HG03457 (cell line): ENCODE measurements at regions not wholly inside any gene's neighbourhood (a gene's known extent, or its start where the extent isn't known, plus 50 kb on each side); places are given as distances from the start of the nearest gene placed in this dataset.
"Not testable (repeated sequence)": the region's sequence is repeated elsewhere in the genome, so short reads cannot be mapped to it uniquely, and the experiment has no call there.

Source experiments
- ATAC-seq: cut with Tn5 transposase; IDR thresholded peaks from one replicate; pipeline ENCODE4 v1.9.1; 2021; ENCODE audit warnings: moderate number of reproducible peaks; ENCODE audit not compliant: unreplicated experiment

DNA sequence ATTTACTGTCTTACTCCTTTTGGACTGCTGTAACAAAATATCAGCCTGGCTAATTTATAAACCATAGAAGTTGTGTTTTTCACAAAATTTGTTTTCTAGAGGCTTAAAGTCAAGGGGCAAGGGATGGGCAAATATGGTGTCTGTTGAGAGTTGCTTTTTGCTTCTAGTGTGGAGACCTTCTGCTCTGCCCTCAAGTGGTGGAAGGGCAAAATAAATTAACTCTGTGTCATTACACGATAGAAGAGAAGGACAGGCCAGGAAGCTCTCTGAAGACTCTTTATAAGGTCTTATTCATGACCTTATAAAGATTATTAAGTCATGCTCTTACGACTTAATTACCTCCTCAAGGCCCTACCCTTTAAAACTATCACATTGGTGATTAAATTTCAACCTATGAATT, 181.2 kb upstream of the LRATD1 start:
- ATAC-seq, result no peak

DNA sequence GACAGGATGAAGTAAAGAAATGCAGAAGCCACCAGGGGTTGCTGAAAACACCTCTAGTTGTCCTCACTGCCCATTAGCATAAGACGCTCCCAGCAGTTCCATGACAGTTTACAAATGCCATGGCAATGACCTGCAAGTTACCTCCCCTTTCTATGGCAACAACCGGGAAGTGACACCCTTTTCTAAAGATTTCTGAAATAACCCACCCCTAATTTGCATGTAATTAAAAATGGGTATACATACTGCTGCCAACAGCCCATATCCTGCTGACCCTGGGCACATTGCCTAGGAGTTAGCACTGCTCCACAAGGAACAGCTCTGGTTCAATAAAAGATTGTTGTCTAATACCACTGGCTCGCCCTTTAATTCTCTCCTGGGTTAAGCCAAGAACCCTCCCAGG, 178.3 kb upstream of the LRATD1 start:
- no peak for ATAC-seq

DNA sequence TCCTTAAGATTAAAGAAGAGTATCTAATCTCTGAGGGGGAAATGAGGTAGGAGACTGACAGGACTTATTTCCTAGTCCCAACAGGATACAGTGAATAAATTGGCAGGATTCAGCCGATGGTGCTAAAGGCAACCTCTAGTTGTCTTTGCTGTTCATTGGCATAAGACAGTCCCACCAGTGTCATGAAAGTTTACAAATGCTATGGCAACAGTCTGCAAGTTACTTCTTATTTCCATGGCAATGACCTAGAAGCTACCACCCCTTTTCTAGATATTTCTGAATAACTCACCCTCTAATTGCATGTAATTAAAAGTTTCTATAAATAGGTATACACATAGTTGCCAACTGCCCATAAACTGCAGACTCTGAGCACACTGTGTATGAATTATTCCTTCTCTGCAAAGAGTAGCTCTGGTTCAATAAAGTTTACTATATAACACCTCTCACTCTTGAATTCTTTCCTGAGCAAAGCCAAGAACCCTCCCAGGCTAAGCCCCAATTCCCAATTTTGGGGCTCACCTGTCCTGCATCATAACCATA, 172.7 kb upstream of the LRATD1 start:
- ATAC-seq, result no peak

DNA sequence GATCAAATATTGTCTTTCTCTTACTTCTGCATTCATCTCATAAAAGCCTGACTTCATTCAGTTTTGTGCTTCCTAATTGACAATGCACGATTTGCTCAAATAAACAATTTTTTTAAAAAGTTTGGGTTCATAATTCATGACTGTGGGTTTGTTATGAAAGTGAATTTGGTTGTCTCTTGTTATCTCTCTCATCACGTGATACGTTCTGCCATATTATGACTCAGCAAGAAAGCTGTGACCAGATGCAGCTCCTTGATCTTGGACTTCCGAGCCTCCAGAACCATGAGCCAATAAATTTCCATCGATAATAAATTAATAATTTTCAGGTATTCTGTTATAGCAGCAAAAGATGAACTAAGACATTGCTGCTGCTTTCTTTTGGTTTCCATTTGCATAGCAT, 156.5 kb upstream of the LRATD1 start:
- no peak for ATAC-seq

DNA sequence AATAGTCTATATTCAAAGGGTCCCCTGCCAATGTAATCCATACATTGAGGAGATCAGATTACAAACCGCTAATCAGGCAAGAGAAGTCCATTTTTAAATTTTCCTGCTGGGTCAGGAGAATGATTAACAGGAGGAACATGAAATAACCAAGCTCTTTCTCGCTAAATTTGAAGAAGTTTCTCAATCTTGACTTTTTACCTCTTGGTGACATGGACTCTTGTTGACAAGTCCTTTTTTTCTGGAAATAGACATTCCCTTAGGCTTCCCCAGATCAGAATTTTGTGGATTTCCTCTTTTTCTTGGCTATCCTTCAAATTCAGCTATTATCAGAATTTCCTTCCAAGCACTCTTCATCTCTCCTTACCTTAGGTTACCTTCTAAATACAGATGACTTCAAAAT, 153.0 kb upstream of the LRATD1 start:
- ATAC-seq, result no peak

DNA sequence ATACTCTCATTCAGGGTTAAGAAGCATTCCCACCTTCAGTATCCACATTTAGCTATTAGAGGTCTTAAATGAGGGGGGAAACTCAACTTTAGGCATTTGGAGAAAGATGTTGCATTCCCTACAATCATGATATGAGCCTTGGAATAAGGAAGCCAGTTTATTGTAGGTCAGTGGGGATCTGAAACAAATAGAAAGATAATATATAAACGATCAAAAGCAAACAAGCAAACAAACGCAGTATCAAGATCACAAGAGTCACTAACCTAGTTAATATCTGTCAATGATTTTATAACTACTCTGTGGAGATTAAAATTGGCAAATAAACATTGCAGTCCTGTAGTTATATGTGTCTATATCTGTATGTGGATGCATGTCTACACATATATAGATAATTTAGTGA, 152.4 kb upstream of the LRATD1 start:
- ATAC-seq, result no peak

DNA sequence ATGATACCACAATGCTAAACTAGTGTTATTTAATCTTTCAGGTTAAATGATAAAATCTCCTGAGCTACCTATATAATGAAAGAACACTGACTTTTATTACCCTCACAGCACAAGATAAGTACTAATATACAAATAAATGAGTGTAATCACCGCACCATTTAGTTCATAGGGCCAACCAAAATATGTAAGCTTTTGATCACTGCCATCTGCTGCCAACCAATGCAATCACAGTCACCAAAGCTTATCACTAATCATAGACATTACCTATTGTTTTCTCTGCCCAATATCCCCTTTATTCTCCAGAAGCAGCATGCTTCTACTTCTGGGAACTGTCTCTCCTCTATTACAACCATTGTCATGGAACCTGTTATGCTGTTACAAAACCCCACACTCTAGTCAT, 151.6 kb upstream of the LRATD1 start:
- no peak for ATAC-seq

DNA sequence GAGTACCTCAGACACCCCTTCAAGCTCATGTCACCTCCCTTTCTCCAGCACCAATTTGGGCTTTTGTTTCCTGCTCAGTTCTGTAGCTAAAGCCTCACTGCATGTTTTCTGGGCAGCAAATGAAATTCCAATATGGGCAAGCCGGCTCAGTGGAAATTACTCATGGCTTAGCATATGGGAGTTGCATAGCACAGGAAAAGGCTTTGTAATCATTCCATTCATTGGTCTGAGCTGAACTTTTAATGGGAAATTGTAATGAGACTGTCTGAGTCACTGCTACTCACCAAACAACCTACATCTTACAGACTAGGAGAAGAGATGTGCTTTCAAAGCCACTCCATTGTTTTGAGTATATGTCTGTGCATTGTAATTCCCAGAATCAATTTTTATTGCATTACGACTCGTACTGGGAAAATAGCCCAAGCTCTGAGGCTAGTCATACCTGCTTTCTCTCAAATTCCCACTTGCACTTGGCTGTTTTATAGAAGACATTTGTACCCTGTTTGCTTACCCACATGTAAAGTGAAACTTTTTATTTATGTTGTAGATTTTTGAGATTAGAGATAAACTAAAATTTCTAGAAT, 139.5 kb upstream of the LRATD1 start:
- ATAC-seq, result no peak

DNA sequence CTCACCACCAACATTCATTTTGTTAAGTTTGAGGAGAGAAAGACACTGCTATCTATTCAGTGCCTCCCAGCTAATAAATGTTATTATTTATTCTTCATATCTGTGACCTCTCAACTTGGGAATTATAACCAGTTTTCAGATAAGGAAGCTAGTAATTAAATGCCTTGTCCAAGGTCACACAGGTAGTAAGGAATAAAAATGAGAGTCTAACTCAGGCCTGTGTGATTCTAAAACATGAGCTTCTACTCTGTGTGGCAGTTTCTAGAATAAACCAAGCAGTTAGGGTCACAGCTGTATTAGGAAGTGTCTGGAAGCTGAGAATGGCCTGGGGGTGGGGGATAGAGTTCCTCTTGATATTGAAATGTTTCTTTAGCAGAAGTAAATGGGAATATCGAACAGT, 137.8 kb upstream of the LRATD1 start:
- no peak for ATAC-seq

DNA sequence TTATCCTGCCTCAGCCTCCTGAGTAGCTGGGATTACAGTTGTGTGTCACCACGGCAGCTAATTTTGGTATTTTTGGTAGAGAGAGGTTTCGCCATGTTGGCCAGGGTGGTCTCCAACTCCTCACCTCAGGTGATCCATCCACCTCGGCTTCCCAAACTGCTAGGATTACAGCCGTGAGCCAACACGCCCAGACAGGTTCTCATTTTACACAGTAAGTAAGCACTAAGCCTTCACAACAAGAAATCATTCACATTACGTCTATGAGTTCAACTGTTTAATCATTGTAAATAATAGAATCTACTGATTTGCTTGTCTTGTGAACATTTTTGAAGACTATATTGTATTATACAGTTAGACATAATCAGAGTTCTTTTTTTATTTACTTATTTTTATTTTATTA, 131.5 kb upstream of the LRATD1 start:
- no peak for ATAC-seq

DNA sequence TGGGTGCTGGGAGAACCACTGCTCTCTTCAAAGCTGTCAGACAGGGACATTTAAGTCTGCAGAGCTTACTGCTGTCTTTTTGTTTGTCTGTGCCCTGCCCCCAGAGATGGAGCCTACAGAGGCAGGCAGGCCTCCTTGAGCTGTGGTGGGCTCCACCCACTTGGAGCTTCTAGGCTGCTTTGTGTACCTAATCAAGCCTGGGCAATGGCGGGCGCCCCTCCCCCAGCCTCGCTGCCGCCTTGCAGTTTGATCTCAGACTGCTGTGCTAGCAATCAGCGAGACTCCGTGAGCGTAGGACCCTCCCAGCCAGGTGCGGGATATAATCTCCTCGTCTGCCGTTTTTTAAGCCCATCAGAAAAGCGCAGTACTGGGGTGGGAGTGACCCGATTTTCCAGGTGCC, 125.6 kb upstream of the LRATD1 start:
- not testable (repeated sequence) for ATAC-seq

DNA sequence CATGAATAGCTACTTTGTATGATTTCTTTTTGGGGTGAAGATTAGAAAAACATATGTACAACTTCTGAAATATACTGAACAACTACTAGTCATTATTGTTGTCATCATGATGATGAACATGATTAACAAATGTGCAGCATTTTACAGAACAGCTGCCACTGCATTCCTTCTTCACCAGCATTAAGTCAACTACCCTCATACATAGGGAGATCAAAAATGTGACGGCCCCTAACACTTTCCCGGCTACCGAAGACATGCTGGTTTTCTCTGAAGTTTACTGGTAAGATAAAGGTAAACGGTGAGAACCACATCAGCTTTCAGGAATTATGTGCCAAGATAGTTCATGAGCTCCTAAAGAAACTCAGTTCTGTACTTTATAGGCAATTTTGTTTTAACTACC, 121.0 kb upstream of the LRATD1 start:
- no peak for ATAC-seq

DNA sequence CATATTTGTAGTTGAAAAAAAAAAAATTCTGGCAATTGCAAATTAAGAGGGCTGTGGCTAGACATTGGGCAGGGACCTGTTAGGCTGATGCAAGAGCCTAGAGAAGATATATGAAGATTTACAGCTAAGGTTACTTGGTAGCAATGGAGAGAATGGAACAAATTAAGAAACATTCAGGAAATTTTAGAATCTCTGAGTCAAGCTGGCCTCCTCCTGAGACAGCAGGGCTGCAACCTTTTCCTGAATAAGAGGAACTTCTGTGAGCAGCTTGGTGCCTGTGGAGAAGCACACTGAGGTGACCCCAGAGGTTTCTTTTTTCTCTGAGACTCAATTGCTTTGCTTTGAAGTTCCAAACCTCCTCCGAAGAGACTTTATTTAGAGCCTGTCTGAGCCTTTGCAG, 118.6 kb upstream of the LRATD1 start:
- no peak for ATAC-seq

DNA sequence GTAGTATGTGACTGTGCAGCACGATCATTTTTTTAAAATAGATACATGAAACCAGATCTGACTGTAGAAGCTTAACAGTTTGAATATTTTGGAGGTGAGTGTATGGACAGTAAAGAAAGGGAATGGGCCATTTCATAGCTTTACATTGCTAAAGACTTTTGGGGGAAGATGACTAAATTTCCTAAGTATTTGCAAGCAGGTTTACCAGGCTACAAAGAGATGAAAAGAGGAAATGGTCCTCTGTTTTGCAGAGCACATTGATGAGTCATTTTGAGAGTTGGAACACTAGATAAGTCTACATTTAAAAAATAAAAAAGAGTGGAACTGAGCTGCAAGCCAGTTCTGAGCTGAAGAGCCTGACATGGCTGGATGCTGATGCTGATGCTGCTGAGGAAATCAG, 115.7 kb upstream of the LRATD1 start:
- ATAC-seq, result no peak

DNA sequence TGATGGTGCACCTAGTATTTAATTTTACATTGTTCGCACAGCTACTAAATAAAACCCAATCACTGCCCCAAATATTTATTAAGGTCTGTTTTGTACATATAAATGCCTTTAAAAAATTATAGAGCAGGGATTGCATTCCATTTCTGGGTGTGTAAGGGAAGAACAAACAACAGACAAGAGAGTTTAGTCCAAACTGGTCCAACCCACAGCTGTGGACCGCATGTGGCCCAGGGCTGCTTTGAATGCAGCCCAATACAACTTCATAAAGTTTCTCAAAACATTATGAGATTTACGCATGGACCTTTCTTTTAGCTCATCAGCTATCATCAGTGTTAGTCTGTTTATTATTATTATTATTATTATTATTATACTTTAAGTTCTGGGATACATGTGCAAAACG, 114.8 kb upstream of the LRATD1 start:
- no peak for ATAC-seq

DNA sequence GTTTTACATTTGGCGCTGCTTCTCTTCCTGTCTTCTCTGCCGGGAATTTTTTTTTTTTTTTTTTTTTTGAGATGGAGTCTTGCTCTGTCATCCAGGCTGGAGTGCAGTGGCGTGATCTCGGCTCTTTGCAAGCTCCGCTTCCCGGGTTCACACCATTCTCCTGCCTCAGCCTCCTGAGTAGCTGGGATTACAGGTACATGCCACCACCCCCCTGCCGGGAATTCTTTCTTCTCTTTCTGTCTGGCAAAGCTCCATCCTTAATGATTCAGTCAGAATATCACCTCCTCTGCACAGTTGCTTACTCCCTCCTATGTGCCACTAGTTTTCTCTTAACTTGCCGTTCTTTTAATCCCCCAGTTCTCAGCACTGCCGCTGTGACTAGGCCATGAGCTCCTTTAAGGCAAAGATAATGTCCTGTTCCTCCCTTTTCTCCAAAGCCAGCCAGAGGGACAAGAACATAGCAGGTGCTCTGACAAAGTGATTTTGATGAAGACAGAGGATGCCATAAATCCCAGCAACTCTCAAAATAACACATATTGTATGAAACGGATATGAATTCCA, 112.1 kb upstream of the LRATD1 start:
- ATAC-seq, result no peak

DNA sequence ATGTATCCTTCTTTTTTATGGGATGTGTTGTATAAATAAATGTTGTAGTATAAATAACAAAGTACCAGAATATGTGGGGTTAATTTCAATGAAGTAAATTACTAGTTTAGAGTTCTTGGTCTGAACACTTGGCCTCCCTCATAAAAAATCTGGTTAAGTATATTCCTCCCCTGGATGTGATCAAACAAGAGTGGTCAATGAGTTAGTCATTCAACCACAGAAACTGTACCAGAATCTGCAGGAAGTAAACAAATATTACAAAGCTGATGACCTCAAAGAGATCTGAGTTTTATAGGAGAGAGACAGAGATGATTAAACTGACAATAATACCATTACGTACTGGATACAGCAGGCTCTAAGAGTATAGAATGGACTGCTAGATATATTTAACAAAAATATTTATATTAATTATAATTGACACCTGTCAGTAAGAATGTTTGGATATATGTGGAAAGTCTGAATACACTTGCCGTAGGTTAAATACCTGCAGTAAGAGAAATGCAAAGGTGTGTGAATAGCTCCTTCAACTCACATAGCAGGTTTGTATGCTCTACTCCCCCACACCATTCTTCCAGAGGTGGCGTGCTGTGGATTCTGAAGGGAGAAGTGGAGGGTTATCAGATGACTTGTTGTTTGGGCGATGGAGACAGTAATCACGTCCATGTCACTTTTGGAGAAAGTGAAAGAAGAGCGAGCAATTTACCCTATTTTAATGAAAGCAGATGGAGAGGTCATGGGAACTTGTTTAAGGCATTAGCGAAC, 108.3 kb upstream of the LRATD1 start:
- ATAC-seq, result no peak

DNA sequence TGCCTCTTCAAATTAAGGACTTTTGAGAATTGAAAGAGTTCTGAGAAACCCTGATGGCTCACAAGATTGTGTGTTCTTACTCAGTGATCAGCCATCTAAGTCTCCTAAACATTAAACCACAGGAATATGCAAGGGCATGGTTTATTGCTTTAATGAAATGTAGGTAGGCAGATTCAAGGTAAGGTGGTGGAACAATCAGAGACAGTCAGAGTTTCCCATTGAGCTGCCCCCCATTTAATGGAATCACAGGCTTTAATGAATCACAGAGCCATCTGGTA, 107.8 kb upstream of the LRATD1 start:
- no peak for ATAC-seq

DNA sequence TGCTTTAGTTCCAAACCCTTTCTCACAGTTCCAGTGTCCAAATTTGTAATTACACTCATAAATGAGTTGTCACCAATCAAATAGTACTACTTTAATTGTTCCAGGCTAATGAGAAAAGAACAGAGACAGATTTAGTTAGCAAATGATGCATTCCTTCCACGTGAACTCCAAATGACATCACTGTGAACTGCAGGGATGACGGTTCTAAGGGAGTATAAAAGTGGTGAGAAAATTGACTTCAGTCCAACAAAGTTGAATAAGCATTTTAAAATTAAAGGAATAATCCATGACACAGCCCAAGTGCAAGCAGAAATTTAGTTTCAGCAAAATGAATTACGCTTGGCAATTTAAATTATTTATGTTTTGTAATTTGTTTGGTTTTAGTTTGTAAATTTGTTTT, 102.0 kb upstream of the LRATD1 start:
- ATAC-seq, result no peak

DNA sequence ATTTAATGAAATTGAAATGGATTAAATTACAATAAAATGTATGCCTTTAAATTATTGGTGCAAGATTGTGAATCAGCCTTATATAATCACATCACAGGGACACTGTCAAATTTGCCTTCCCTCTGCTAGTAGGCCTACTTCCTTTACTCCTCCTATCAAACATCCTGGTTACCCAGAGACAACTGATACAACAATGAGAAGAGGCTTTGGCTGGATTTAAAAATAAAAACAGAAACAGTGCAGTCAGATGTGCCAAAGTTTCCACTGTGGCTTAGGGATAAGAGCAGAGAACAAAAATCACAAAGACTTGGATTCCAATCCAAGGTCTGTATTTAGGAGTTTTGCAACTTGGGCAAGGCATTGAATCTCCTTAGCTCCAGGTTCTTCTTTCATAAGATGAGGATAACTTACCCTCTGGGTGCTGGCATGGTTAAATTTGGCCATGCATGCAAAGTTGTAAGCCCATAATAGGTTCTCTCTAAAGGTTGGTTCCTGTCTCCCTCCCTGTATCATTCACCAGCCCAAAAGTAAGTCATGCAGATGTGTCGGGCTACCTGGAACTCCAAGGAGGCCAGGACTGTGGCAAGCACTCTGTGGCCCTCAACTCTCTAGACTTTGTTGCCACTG, 99.3 kb upstream of the LRATD1 start:
- no peak for ATAC-seq

DNA sequence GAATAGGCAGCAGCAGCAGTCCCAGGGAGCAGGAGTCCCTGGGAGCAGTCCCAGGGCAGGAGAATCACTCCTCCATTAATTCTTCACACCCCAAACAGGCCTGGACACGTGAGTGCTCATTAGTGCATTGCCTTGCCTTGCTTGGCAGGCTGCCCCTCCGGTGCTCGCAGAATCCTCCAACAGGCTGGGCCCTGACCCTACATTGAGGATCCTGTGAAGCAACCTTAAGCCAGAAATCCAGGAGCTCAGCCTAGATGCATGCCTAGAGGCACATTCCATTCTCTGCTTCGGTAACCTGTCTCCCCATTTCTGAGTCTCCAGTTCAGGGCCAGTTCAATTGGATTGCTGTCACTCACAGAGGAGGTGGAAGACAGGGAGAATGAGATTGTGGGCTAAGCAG, 97.4 kb upstream of the LRATD1 start:
- ATAC-seq, result no peak

DNA sequence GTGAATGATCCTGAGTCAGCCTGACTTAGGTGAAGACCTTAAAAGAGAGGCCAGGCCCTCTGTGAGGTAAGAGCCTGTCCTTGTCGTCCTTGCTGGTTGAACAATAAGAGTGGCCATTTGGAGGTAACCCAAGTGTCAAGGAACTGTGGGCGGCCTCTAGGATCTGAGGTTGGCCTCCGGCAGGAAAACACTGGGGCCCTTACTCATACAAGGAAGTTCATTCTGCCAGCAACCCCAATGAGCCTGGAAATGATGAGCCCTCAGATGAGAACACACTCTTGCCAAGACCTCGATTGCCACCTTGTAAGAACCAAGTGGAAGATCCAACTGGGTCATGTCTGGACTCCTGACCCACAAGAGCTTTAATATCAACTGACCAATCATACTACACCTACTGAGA, 95.5 kb upstream of the LRATD1 start:
- no peak for ATAC-seq
